MM.1S (cell line): ENCODE measurements at regions not wholly inside any gene's neighbourhood (a gene's known extent, or its start where the extent isn't known, plus 50 kb on each side); places are given as distances from the start of the nearest gene placed in this dataset.

Experiments used
- DNase-seq: peaks from one replicate; pipeline ENCODE4 v3.0.0-alpha.2; 2015
- H2AFZ ChIP-seq: fragments of 300-600 bp; sonication (generic); 2 replicates; pipeline ENCODE4 v1.6.0; 2016; ENCODE audit warnings: antibody characterized with exemption, low read length
- H3F3A ChIP-seq: fragments of 300-600 bp; sonication (generic); 2 replicates; pipeline ENCODE4 v1.6.1; 2016; ENCODE audit warnings: mild to moderate bottlenecking, antibody characterized with exemption, low read length, moderate library complexity, mixed read lengths; ENCODE audit not compliant: insufficient read depth
- H3K27ac ChIP-seq: fragments of 300-600 bp; sonication (generic); 2 replicates; pipeline ENCODE4 v1.5.1; 2016; ENCODE audit warnings: mild to moderate bottlenecking, low read length
- H3K27me3 ChIP-seq: fragments of 300-600 bp; sonication (generic); replicated peaks from 2 replicates; pipeline ENCODE4 v1.6.0; 2016; ENCODE audit warnings: low read length; ENCODE audit not compliant: insufficient read depth
- H3K36me3 ChIP-seq: fragments of 300-600 bp; sonication (generic); replicated peaks from 2 replicates; pipeline ENCODE4 v1.6.1; 2016; ENCODE audit warnings: mild to moderate bottlenecking, low read length, mixed read lengths; ENCODE audit not compliant: insufficient read depth
- H3K4me1 ChIP-seq: fragments of 300-600 bp; sonication (generic); 2 replicates; pipeline ENCODE4 v1.6.1; 2016; ENCODE audit warnings: low read length, mixed read lengths
- H3K4me2 ChIP-seq: fragments of 300-600 bp; sonication (generic); 2 replicates; pipeline ENCODE4 v1.6.0; 2016; ENCODE audit warnings: low read depth, low read length
- H3K4me3 ChIP-seq: fragments of 300-600 bp; sonication (generic); 2 replicates; pipeline ENCODE4 v1.5.1; 2016; ENCODE audit warnings: low read length, mixed read lengths
- H3K79me2 ChIP-seq: fragments of 300-600 bp; sonication (generic); 2 replicates; pipeline ENCODE4 v1.6.1; 2016; ENCODE audit warnings: mixed run types, low read length, mixed read lengths
- H3K9ac ChIP-seq: fragments of 300-600 bp; sonication (generic); 2 replicates; pipeline ENCODE4 v1.6.1; 2016; ENCODE audit warnings: low read length, mixed read lengths
- H3K9me2 ChIP-seq: fragments of 300-600 bp; sonication (generic); replicated peaks from 2 replicates; pipeline ENCODE4 v1.6.1; 2016; ENCODE audit warnings: mild to moderate bottlenecking, low read length, mixed read lengths; ENCODE audit not compliant: insufficient read depth
- H3K9me3 ChIP-seq: fragments of 300-600 bp; sonication (generic); replicated peaks from 2 replicates; pipeline ENCODE4 v1.6.1; 2016; ENCODE audit warnings: mild to moderate bottlenecking, low read length, mixed read lengths; ENCODE audit not compliant: insufficient read depth
- H4K20me1 ChIP-seq: fragments of 300-600 bp; sonication (generic); 2 replicates; pipeline ENCODE4 v1.6.1; 2016; ENCODE audit warnings: mild to moderate bottlenecking, low read length, moderate library complexity, mixed read lengths; ENCODE audit not compliant: insufficient read depth
- CTCF ChIP-seq: fragments of 300-600 bp; sonication (generic); IDR thresholded peaks from 2 replicates; pipeline ENCODE4 v1.5.1; 2016; ENCODE audit warnings: antibody characterized with exemption, low read length, mixed read lengths
- EZH2 ChIP-seq: fragments of 300-600 bp; sonication (generic); optimal IDR thresholded peaks from 2 replicates; pipeline ENCODE3; 2017; ENCODE audit warnings: low read depth, mild to moderate bottlenecking, antibody characterized with exemption, low read length, mixed read lengths
- EZH2phosphoT487 ChIP-seq: fragments of 300-600 bp; sonication (generic); IDR thresholded peaks from 2 replicates; pipeline ENCODE4 v1.6.1; 2018; ENCODE audit warnings: antibody characterized with exemption, low read length

GRCh38 chr10:78436222-78436573, 402.5 kb downstream of the RPS24 start:
- H3K4me2 ChIP-seq = no peak overlapping the region
- no peak overlapping the region for H3K9ac ChIP-seq
- TF ChIP-seq EZH2 (no peak), CTCF (no peak), EZH2phosphoT487 (no peak)
- H2AFZ ChIP-seq = no peak overlapping the region
- H3K27me3 ChIP-seq = no peaks in the 10 kb centered on the region
- H3F3A ChIP-seq = no peaks in the 10 kb centered on the region
- DNase-seq = no peak
- H3K79me2 ChIP-seq = no peaks in the 10 kb centered on the region
- no peaks in the 10 kb centered on the region for H3K9me3 ChIP-seq
- no peaks in the 10 kb centered on the region for H4K20me1 ChIP-seq
- H3K4me3 ChIP-seq = no peak overlapping the region
- H3K27ac ChIP-seq = no peak overlapping the region
- no peaks in the 10 kb centered on the region for H3K9me2 ChIP-seq
- H3K36me3 ChIP-seq = no peaks in the 10 kb centered on the region
- H3K4me1 ChIP-seq = peaks cover 7% of the 10 kb centered on the region

DNA sequence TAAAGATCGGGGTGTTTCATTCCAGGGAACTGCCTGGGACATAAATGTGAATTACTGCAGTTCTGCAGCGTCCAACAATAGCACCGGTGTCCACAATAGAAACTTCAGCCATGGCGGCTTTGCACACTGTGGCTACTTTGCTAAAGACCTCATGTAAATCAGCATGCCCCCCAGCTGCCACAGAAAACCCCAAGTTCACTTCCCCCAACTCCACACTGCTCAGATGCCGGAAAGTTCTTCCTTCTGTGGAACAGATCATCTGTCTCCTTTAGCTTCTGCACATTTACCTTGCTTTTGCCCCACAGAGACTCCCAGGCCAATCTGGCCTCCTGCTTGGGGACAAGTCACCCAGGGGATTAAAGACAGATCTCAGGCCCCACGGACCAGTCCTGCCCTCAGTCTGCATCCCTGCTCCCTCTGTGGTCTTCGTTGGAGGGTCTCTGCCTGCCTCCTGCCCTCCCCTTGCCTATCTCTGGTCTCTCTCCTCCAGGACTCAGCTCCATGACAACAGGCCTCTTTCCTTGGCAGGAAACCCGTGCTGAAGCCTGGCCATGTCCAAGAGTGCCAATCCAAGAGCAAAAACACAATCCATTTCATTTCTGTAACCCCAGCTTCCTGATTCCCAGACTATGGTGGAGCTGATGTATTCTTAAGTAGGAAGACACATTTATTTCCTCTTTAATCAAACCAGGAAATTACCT, 403.2 kb downstream of the RPS24 start:
- no peaks in the 10 kb centered on the region for H3K36me3 ChIP-seq
- peaks cover 7% of the 10 kb centered on the region for H3K4me1 ChIP-seq
- no peak for TF ChIP-seq CTCF
- TF ChIP-seq EZH2 = no peak
- TF ChIP-seq EZH2phosphoT487 = no peak
- H3K27me3 ChIP-seq = no peaks in the 10 kb centered on the region
- no peaks in the 10 kb centered on the region for H3K9me2 ChIP-seq
- H4K20me1 ChIP-seq = no peaks in the 10 kb centered on the region
- no peak overlapping the region for H3K27ac ChIP-seq
- H3K4me2 ChIP-seq = no peak overlapping the region
- H2AFZ ChIP-seq = peak overlapping the region; percentile 31; the same call in 1 of the 2 replicates
- no peak for DNase-seq
- no peaks in the 10 kb centered on the region for H3F3A ChIP-seq
- no peaks in the 10 kb centered on the region for H3K79me2 ChIP-seq
- no peaks in the 10 kb centered on the region for H3K9me3 ChIP-seq
- no peak overlapping the region for H3K4me3 ChIP-seq
- H3K9ac ChIP-seq = no peak overlapping the region

GRCh38 chr10:78437407-78437768, 403.7 kb downstream of the RPS24 start:
- no peak overlapping the region for H3K4me3 ChIP-seq
- H3K27ac ChIP-seq = no peak overlapping the region
- DNase-seq = peak; percentile 25
- H3K4me1 ChIP-seq = peaks cover 7% of the 10 kb centered on the region
- no peak overlapping the region for H3K9ac ChIP-seq
- H2AFZ ChIP-seq = peak overlapping the region; percentile 31; the same call in 1 of the 2 replicates
- no peak overlapping the region for H3K4me2 ChIP-seq
- no peaks in the 10 kb centered on the region for H4K20me1 ChIP-seq
- no peaks in the 10 kb centered on the region for H3K27me3 ChIP-seq
- H3K9me2 ChIP-seq = no peaks in the 10 kb centered on the region
- no peaks in the 10 kb centered on the region for H3K79me2 ChIP-seq
- no peaks in the 10 kb centered on the region for H3K9me3 ChIP-seq
- TF ChIP-seq EZH2 = no peak
- TF ChIP-seq CTCF = no peak
- no peak for TF ChIP-seq EZH2phosphoT487
- H3F3A ChIP-seq = no peaks in the 10 kb centered on the region
- H3K36me3 ChIP-seq = no peaks in the 10 kb centered on the region
